Liver (tissue), 8 donors: ENCODE measurements at regions not wholly inside any gene's neighbourhood (a gene's known extent, or its start where the extent isn't known, plus 50 kb on each side); places are given as distances from the start of the nearest gene placed in this dataset.

Experiments used
- DNase-seq: peaks from one replicate; pipeline ENCODE4 v3.0.0-alpha.2; 2017; ENCODE audit warnings: low spot score
- H3K27ac ChIP-seq, 2 donors: one replicate each; pipeline ENCODE4 v1.7.0; 2013; ENCODE audit warnings: inconsistent platforms in 2 of 2, low read length in 2 of 2, control low read depth in 1 of 2, low read depth in 1 of 2, mild to moderate bottlenecking in 1 of 2
- H3K27me3 ChIP-seq, 4 donors: one replicate each; pipeline versions ENCODE4 v1.6.1 to v1.7.0; 2013; ENCODE audit warnings: low read length in 3 of 4, inconsistent platforms in 1 of 4, mild to moderate bottlenecking in 1 of 4, moderate library complexity in 1 of 4; ENCODE audit not compliant: control insufficient read depth in 4 of 4, insufficient read depth in 4 of 4
- H3K36me3 ChIP-seq, 4 donors: one replicate each; pipeline versions ENCODE4 v1.6.1 to v1.7.0; 2013; ENCODE audit warnings: low read length in 3 of 4, mild to moderate bottlenecking in 3 of 4, low read depth in 1 of 4, moderate library complexity in 1 of 4; ENCODE audit not compliant: control insufficient read depth in 4 of 4, insufficient read depth in 3 of 4
- H3K4me1 ChIP-seq, 4 donors: one replicate each; pipeline versions ENCODE4 v1.6.1 to v1.7.0; 2013; ENCODE audit warnings: low read length in 3 of 4, mild to moderate bottlenecking in 3 of 4, moderate library complexity in 1 of 4; ENCODE audit not compliant: control insufficient read depth in 4 of 4, insufficient read depth in 4 of 4
- H3K4me3 ChIP-seq, 3 donors: one replicate each; pipeline versions ENCODE4 v1.6.1 to v1.7.0; 2013; ENCODE audit warnings: low read length in 3 of 3, control low read depth in 1 of 3, low read depth in 1 of 3, mild to moderate bottlenecking in 1 of 3
- H3K9ac ChIP-seq, 2 donors: one replicate each; pipeline ENCODE4 v1.7.0; 2013; ENCODE audit warnings: low read length in 2 of 2, mild to moderate bottlenecking in 2 of 2, moderate library complexity in 2 of 2, control low read depth in 1 of 2, low read depth in 1 of 2
- H3K9me3 ChIP-seq, 4 donors: one replicate each; pipeline versions ENCODE4 v1.6.1 to v1.7.0; 2013; ENCODE audit warnings: low read length in 3 of 4; ENCODE audit not compliant: control insufficient read depth in 4 of 4
- EGR1 ChIP-seq, 2 donors: IDR thresholded peaks; 2 replicates each; pipeline ENCODE4 v1.6.1; 2016 to 2018; ENCODE audit warnings: antibody characterized with exemption in 2 of 2, low read depth in 2 of 2
- FOXA1 ChIP-seq: IDR thresholded peaks from 2 replicates; pipeline ENCODE4 v1.6.1; 2016; ENCODE audit warnings: antibody characterized with exemption
- FOXA2 ChIP-seq: IDR thresholded peaks from 2 replicates; pipeline ENCODE4 v1.6.1; 2016; ENCODE audit warnings: antibody characterized with exemption
- GABPA ChIP-seq, 2 donors: IDR thresholded peaks in 1 of 2; conservative IDR thresholded peaks in 1 of 2; 2 replicates each; pipeline ENCODE4 v1.6.1; 2016; ENCODE audit warnings: antibody characterized with exemption in 2 of 2, mild to moderate bottlenecking in 1 of 2, moderate library complexity in 1 of 2
- HNF4A ChIP-seq, 2 donors: conservative IDR thresholded peaks; 2 replicates each; pipeline ENCODE4 v1.6.1; 2016; ENCODE audit warnings: antibody characterized with exemption in 2 of 2, mild to moderate bottlenecking in 2 of 2
- HNF4G ChIP-seq: IDR thresholded peaks from 2 replicates; pipeline ENCODE4 v1.6.1; 2016; ENCODE audit warnings: antibody characterized with exemption
- JUND ChIP-seq, 2 donors: IDR thresholded peaks; 2 replicates each; pipeline ENCODE4 v1.6.1; 2016; ENCODE audit warnings: antibody characterized with exemption in 2 of 2
- NR2F2 ChIP-seq: IDR thresholded peaks from 2 replicates; pipeline ENCODE4 v1.6.1; 2016; ENCODE audit warnings: antibody characterized with exemption
- RAD21 ChIP-seq, 2 donors: IDR thresholded peaks; 2 replicates each; pipeline ENCODE4 v1.6.1; 2016; ENCODE audit warnings: antibody characterized with exemption in 2 of 2, mild to moderate bottlenecking in 2 of 2
- RXRA ChIP-seq, 2 donors: IDR thresholded peaks; 2 replicates each; pipeline ENCODE4 v1.6.1; 2017 to 2018; ENCODE audit warnings: antibody characterized with exemption in 2 of 2, mild to moderate bottlenecking in 1 of 2
- SP1 ChIP-seq: IDR thresholded peaks from 2 replicates; pipeline ENCODE4 v1.6.1; 2018; ENCODE audit warnings: antibody characterized with exemption, mild to moderate bottlenecking
- TAF1 ChIP-seq: conservative IDR thresholded peaks from 2 replicates; pipeline ENCODE4 v1.6.1; 2016; ENCODE audit warnings: antibody characterized with exemption, mild to moderate bottlenecking
- YY1 ChIP-seq: IDR thresholded peaks from 2 replicates; pipeline ENCODE4 v1.6.1; 2016; ENCODE audit warnings: antibody characterized with exemption, mild to moderate bottlenecking
- WGBS: extraction: QIAGEN DNeasy Blood & Tissue Kit; methylation state at CpG from one replicate; pipeline ENCODE4 v1.1.7; 2013; 5-methylcytosine and 5-hydroxymethylcytosine counted together
- TF ChIP-seq, protein P1 (sequence below): IDR thresholded peaks from 2 replicates; pipeline ENCODE4 v1.6.1; 2016; ENCODE audit warnings: antibody characterized with exemption
- TF ChIP-seq, protein P2 (sequence below): fragments of 150-350 bp; IDR thresholded peaks from 2 replicates; pipeline ENCODE4 v1.5.1; 2017; ENCODE audit warnings: improper control_type of control experiment, low read depth, low read length; ENCODE audit not compliant: missing input control
- TF ChIP-seq, protein P3 (sequence below): IDR thresholded peaks from 2 replicates; pipeline ENCODE4 v1.6.1; 2016; ENCODE audit warnings: antibody characterized with exemption
- TF ChIP-seq, protein P4 (sequence below): IDR thresholded peaks from 2 replicates; pipeline ENCODE4 v1.6.1; 2016; ENCODE audit warnings: antibody characterized with exemption, mild to moderate bottlenecking
- TF ChIP-seq, protein P5 (sequence below): IDR thresholded peaks from 2 replicates; pipeline ENCODE4 v1.6.1; 2016; ENCODE audit warnings: antibody characterized with exemption
- donor health status: healthy.
- donor health status: healthy.
- donor health status: healthy.
- donor health status: healthy.
- donor health status: healthy.

DNA sequence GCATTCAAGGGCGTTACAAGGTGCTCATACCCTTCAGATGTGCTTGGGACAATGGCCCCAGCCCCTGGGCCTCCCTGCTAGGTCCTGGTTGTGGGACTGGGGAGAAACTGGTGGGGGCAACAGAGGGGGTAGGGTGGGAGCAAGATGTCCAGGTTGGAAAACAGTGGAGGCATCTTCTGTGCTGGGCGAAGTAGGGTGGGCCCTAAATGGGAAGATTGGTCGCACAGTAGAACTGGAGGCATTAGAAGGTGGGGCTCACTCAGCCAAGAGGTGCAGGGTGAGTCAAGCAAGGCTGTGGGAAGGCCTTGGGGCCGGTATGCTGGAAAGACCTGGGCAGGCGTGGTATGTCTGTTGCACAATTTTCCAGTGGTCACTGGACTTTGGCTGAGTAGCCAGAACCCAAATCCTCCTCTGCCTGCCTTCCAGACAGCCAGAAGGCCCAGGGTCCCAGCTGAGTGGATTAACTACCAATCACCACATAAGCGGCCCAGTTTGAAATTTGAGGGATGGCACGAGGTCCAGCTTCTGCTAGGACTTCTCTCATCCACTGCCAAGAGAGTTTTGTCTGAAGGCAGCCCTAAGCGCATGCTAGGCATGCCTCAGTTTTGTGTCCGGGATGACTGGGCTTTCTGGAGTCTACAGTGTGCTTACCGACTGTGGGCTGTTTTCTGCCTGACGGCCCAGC lies 74.5 kb downstream of the LSM3 start:
- peaks cover 0 to 2% (median 0%) of the 10 kb centered on the region in 4 donors for H3K4me1 ChIP-seq
- no peaks in the 10 kb centered on the region for H3K36me3 ChIP-seq
- 82% methylated on average over 11 of the region's 11 CpGs for WGBS
- DNase-seq, result no peak
- H3K9ac ChIP-seq, result no peak overlapping the region
- TF ChIP-seq, protein P1, sequence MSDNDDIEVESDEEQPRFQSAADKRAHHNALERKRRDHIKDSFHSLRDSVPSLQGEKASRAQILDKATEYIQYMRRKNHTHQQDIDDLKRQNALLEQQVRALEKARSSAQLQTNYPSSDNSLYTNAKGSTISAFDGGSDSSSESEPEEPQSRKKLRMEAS, result no peak
- TF ChIP-seq TAF1, result no peak
- peak; percentile 81 to 87 for TF ChIP-seq HNF4A (conservative IDR thresholded peaks at IDR 0.05)
- TF ChIP-seq GABPA (IDR thresholded peaks at IDR 0.05 in 1 of 2, conservative IDR thresholded peaks at IDR 0.05 in 1 of 2), result no peak
- TF ChIP-seq HNF4G, result peak; percentile 48
- TF ChIP-seq JUND (IDR thresholded peaks at IDR 0.05), result no peak
- TF ChIP-seq, protein P2, sequence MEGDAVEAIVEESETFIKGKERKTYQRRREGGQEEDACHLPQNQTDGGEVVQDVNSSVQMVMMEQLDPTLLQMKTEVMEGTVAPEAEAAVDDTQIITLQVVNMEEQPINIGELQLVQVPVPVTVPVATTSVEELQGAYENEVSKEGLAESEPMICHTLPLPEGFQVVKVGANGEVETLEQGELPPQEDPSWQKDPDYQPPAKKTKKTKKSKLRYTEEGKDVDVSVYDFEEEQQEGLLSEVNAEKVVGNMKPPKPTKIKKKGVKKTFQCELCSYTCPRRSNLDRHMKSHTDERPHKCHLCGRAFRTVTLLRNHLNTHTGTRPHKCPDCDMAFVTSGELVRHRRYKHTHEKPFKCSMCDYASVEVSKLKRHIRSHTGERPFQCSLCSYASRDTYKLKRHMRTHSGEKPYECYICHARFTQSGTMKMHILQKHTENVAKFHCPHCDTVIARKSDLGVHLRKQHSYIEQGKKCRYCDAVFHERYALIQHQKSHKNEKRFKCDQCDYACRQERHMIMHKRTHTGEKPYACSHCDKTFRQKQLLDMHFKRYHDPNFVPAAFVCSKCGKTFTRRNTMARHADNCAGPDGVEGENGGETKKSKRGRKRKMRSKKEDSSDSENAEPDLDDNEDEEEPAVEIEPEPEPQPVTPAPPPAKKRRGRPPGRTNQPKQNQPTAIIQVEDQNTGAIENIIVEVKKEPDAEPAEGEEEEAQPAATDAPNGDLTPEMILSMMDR, result no peak
- TF ChIP-seq FOXA2, result no peak
- TF ChIP-seq, protein P3, sequence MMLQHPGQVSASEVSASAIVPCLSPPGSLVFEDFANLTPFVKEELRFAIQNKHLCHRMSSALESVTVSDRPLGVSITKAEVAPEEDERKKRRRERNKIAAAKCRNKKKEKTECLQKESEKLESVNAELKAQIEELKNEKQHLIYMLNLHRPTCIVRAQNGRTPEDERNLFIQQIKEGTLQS, result no peak
- TF ChIP-seq EGR1 (IDR thresholded peaks at IDR 0.05; ENCODE audit: low read depth in 2 of 2), result peak in 1 of 2 donors; percentile 51
- no peak for TF ChIP-seq FOXA1
- TF ChIP-seq, protein P4, sequence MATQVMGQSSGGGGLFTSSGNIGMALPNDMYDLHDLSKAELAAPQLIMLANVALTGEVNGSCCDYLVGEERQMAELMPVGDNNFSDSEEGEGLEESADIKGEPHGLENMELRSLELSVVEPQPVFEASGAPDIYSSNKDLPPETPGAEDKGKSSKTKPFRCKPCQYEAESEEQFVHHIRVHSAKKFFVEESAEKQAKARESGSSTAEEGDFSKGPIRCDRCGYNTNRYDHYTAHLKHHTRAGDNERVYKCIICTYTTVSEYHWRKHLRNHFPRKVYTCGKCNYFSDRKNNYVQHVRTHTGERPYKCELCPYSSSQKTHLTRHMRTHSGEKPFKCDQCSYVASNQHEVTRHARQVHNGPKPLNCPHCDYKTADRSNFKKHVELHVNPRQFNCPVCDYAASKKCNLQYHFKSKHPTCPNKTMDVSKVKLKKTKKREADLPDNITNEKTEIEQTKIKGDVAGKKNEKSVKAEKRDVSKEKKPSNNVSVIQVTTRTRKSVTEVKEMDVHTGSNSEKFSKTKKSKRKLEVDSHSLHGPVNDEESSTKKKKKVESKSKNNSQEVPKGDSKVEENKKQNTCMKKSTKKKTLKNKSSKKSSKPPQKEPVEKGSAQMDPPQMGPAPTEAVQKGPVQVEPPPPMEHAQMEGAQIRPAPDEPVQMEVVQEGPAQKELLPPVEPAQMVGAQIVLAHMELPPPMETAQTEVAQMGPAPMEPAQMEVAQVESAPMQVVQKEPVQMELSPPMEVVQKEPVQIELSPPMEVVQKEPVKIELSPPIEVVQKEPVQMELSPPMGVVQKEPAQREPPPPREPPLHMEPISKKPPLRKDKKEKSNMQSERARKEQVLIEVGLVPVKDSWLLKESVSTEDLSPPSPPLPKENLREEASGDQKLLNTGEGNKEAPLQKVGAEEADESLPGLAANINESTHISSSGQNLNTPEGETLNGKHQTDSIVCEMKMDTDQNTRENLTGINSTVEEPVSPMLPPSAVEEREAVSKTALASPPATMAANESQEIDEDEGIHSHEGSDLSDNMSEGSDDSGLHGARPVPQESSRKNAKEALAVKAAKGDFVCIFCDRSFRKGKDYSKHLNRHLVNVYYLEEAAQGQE, result no peak
- TF ChIP-seq SP1, result peak; percentile 64
- no peak for TF ChIP-seq NR2F2
- TF ChIP-seq RAD21 (IDR thresholded peaks at IDR 0.05), result peak in 1 of 2 donors; percentile 26
- no peak for TF ChIP-seq YY1
- TF ChIP-seq, protein P5, sequence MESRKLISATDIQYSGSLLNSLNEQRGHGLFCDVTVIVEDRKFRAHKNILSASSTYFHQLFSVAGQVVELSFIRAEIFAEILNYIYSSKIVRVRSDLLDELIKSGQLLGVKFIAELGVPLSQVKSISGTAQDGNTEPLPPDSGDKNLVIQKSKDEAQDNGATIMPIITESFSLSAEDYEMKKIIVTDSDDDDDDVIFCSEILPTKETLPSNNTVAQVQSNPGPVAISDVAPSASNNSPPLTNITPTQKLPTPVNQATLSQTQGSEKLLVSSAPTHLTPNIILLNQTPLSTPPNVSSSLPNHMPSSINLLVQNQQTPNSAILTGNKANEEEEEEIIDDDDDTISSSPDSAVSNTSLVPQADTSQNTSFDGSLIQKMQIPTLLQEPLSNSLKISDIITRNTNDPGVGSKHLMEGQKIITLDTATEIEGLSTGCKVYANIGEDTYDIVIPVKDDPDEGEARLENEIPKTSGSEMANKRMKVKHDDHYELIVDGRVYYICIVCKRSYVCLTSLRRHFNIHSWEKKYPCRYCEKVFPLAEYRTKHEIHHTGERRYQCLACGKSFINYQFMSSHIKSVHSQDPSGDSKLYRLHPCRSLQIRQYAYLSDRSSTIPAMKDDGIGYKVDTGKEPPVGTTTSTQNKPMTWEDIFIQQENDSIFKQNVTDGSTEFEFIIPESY, result no peak
- TF ChIP-seq RXRA (IDR thresholded peaks at IDR 0.05), result peak; percentile 39 to 61
- H3K9me3 ChIP-seq, result no peaks in the 10 kb centered on the region
- no peak overlapping the region for H3K27ac ChIP-seq
- H3K27me3 ChIP-seq, result no peaks in the 10 kb centered on the region
- H3K4me3 ChIP-seq, result no peak overlapping the region
